ENCODE measurements at regions not wholly inside any gene's neighbourhood (a gene's known extent, or its start where the extent isn't known, plus 50 kb on each side); places are given as distances from the start of the nearest gene placed in this dataset.

DNA sequence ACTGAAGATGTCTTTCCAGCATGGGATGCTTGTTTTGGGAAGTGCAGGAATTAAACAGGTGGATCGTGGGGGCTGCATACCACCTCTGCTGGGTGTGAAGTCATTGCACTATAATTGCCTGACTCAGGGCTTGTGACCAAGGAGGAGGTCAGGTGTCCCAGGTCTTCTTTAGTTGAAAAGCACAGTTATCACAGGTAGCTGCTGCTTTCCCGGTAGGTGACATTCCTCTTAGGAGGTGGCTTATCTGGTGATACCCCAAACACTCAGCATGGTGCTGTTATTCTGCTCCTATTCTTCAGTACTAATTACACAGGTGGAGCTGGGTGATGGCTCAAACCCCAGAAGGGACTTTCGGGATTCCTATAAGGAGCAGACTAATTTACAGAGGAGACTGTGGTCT lies 320.3 kb upstream of the PLXNA2 start:
- DNase-seq: peak; percentile 74
- Histone ChIP-seq H3K27ac (ENCODE audit: low read depth, low read length) (no peak overlapping the region), H3K9ac (ENCODE audit: extremely low read depth, low read length, poor library complexity, severe bottlenecking) (no peak overlapping the region), H3K9me3 (ENCODE audit: control insufficient read depth, low read length) (peaks cover 21% of the 10 kb centered on the region), H3K27me3 (ENCODE audit: control insufficient read depth, insufficient read depth, low read length, poor library complexity, severe bottlenecking) (no peaks in the 10 kb centered on the region), H3K4me3 (ENCODE audit: low read length) (no peak overlapping the region), H3K4me1 (ENCODE audit: control insufficient read depth, insufficient read depth, low read length) (peaks cover 17% of the 10 kb centered on the region), H3K36me3 (ENCODE audit: control insufficient read depth, insufficient read depth, low read length) (no peaks in the 10 kb centered on the region)
- Mint-ChIP-seq H3K27ac (peak overlapping the region; percentile 41), H3K27me3 (ENCODE audit: insufficient read depth) (peaks cover 34% of the 10 kb centered on the region), H3K36me3 (ENCODE audit: low read depth) (no peaks in the 10 kb centered on the region), H3K9me3 (peaks cover 2% of the 10 kb centered on the region), H3K4me3 (no peak overlapping the region), H3K4me1 (peaks cover 33% of the 10 kb centered on the region)
- TF ChIP-seq, protein P1, sequence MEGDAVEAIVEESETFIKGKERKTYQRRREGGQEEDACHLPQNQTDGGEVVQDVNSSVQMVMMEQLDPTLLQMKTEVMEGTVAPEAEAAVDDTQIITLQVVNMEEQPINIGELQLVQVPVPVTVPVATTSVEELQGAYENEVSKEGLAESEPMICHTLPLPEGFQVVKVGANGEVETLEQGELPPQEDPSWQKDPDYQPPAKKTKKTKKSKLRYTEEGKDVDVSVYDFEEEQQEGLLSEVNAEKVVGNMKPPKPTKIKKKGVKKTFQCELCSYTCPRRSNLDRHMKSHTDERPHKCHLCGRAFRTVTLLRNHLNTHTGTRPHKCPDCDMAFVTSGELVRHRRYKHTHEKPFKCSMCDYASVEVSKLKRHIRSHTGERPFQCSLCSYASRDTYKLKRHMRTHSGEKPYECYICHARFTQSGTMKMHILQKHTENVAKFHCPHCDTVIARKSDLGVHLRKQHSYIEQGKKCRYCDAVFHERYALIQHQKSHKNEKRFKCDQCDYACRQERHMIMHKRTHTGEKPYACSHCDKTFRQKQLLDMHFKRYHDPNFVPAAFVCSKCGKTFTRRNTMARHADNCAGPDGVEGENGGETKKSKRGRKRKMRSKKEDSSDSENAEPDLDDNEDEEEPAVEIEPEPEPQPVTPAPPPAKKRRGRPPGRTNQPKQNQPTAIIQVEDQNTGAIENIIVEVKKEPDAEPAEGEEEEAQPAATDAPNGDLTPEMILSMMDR (conservative IDR thresholded peaks at IDR 0.05): no peak
- WGBS, 2 experiments (ENCODE audit: insufficient coverage in 1 of 2, insufficient read length in 1 of 2): 63 to 67% methylated on average over 2 to 3 of the region's 3 CpGs

DNA sequence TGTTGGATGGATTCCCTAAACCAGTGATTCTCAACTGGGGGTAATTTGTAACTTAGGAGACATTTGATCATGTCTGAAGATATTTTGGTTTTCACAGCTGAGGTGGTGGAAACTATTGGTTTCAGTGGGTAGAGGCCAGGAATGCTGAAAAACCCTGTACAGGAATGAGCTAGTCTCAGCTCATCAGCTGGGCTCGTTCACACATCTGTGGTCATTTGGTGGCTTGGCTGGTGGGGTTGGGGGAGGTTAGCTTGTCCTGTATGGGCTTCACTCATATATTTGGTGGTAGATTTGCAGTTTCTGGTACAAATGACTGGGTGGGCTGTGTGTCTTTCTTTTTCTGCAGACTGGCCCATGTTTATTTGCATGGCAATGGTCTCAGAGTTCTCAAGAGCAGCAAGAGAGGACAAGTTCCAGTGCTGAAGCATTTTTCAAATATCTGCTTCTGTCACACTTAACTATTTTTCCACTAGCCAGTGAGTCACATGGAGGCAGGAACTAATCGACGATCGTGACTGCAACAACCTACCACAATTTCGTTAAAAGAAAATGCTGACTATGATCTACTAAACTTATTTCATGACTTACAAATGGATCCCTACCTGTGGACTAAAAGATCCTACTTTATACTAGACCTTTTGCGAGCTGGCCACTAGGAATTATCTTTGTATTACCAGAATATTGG lies 321.7 kb upstream of the PLXNA2 start:
- H3K9me3 ChIP-seq (ENCODE audit: control insufficient read depth, low read length): peaks cover 34% of the 10 kb centered on the region
- no peak overlapping the region for H3K9ac ChIP-seq (ENCODE audit: extremely low read depth, low read length, poor library complexity, severe bottlenecking)
- Mint-ChIP-seq H3K4me3 (no peak overlapping the region), H3K4me1 (peaks cover 32% of the 10 kb centered on the region), H3K36me3 (ENCODE audit: low read depth) (no peaks in the 10 kb centered on the region), H3K9me3 (peaks cover 12% of the 10 kb centered on the region), H3K27ac (no peak overlapping the region), H3K27me3 (ENCODE audit: insufficient read depth) (peaks cover 29% of the 10 kb centered on the region)
- TF ChIP-seq, protein P1 (conservative IDR thresholded peaks at IDR 0.05): no peak
- WGBS, 2 experiments (ENCODE audit: insufficient coverage in 1 of 2, insufficient read length in 1 of 2): 92 to 94% methylated on average over 4 to 6 of the region's 6 CpGs
- no peaks in the 10 kb centered on the region for H3K36me3 ChIP-seq (ENCODE audit: control insufficient read depth, insufficient read depth, low read length)
- no peak for DNase-seq
- H3K4me3 ChIP-seq (ENCODE audit: low read length): no peak overlapping the region
- H3K4me1 ChIP-seq (ENCODE audit: control insufficient read depth, insufficient read depth, low read length): peaks cover 17% of the 10 kb centered on the region
- H3K27me3 ChIP-seq (ENCODE audit: control insufficient read depth, insufficient read depth, low read length, poor library complexity, severe bottlenecking): no peaks in the 10 kb centered on the region
- H3K27ac ChIP-seq (ENCODE audit: low read depth, low read length): no peak overlapping the region

DNA sequence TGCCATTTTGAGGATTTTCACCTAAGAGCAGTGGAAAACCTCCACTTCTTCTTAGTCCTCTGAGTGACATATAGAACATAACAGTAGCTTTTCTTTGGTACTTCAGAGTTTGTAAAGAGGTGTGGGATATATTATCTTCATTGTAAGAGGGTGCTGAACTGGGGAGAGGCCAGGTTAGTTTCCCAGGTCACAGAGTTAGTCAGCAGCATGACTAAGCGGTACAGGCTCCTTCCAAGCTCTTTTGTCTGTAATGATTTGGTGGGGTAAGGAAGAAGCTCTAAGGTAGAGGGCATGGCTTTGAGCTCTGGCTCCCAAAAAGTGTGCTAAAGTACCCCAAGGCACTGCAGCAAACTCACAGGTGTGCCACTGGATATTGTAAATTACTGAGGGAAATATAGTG lies 325.0 kb upstream of the PLXNA2 start:
- 97 to 100% methylated on average over 1 of the region's 1 CpG for WGBS, 2 experiments (ENCODE audit: insufficient coverage in 1 of 2, insufficient read length in 1 of 2)
- peaks cover 23% of the 10 kb centered on the region for H3K27me3 Mint-ChIP-seq (ENCODE audit: insufficient read depth)
- H3K4me1 Mint-ChIP-seq: peaks cover 26% of the 10 kb centered on the region
- Histone ChIP-seq H3K27ac (ENCODE audit: low read depth, low read length) (no peak overlapping the region), H3K9me3 (ENCODE audit: control insufficient read depth, low read length) (peaks cover 20% of the 10 kb centered on the region), H3K4me1 (ENCODE audit: control insufficient read depth, insufficient read depth, low read length) (peaks cover 11% of the 10 kb centered on the region), H3K36me3 (ENCODE audit: control insufficient read depth, insufficient read depth, low read length) (no peaks in the 10 kb centered on the region), H3K4me3 (ENCODE audit: low read length) (no peak overlapping the region), H3K27me3 (ENCODE audit: control insufficient read depth, insufficient read depth, low read length, poor library complexity, severe bottlenecking) (no peaks in the 10 kb centered on the region), H3K9ac (ENCODE audit: extremely low read depth, low read length, poor library complexity, severe bottlenecking) (no peak overlapping the region)
- peaks cover 11% of the 10 kb centered on the region for H3K9me3 Mint-ChIP-seq
- no peak overlapping the region for H3K27ac Mint-ChIP-seq
- H3K36me3 Mint-ChIP-seq (ENCODE audit: low read depth): no peaks in the 10 kb centered on the region
- H3K4me3 Mint-ChIP-seq: no peak overlapping the region
- TF ChIP-seq, protein P1 (conservative IDR thresholded peaks at IDR 0.05): no peak
- no peak for DNase-seq

Measured in endodermal cell (in vitro differentiated cells).